Hindlimb muscle (tissue), 1 donor: ENCODE measurements at regions not wholly inside any gene's neighbourhood (a gene's known extent, or its start where the extent isn't known, plus 50 kb on each side); places are given as distances from the start of the nearest gene placed in this dataset.

Experiments used
- DNase-seq: peaks from one replicate; pipeline ENCODE4 v3.0.0-alpha.2; 2013

GRCh38 chr9:88224938-88225337 is 86.7 kb upstream of the SPATA31C2 start:
- no peak for DNase-seq

GRCh38 chr9:88221105-88221504 is 82.8 kb upstream of the SPATA31C2 start:
- no peak for DNase-seq

GRCh38 chr9:88220652-88221051 is 82.4 kb upstream of the SPATA31C2 start:
- DNase-seq: no peak

- DNase-seq: no peak
Observed at GRCh38 chr9:88219601-88220000, 81.3 kb upstream of the SPATA31C2 start.

GRCh38 chr9:88218726-88219125 is 80.5 kb upstream of the SPATA31C2 start:
- no peak for DNase-seq

- no peak for DNase-seq
Observed at GRCh38 chr9:88216126-88216995, 78.1 kb upstream of the SPATA31C2 start.

- DNase-seq: no peak
Observed at GRCh38 chr9:88215196-88216125, 77.2 kb upstream of the SPATA31C2 start.

GRCh38 chr9:88202321-88202720 is 64.0 kb upstream of the SPATA31C2 start:
- no peak for DNase-seq

- DNase-seq: peak; percentile 49
Observed at GRCh38 chr9:88198341-88198807, 60.1 kb upstream of the SPATA31C2 start.

- DNase-seq: peak; percentile 42
Observed at GRCh38 chr9:88197781-88198340, 59.6 kb upstream of the SPATA31C2 start.

- DNase-seq: no peak
Observed at GRCh38 chr9:88197016-88197415, 58.7 kb upstream of the SPATA31C2 start.

GRCh38 chr9:88196142-88196790 is 58.0 kb upstream of the SPATA31C2 start:
- DNase-seq: no peak

GRCh38 chr9:88193766-88194165 is 55.5 kb upstream of the SPATA31C2 start:
- no peak for DNase-seq

- no peak for DNase-seq
Observed at GRCh38 chr9:88191456-88191855, 53.2 kb upstream of the SPATA31C2 start.

GRCh38 chr9:88189371-88189770 is 51.1 kb upstream of the SPATA31C2 start:
- DNase-seq: no peak
